GM21528 (cell line): ENCODE measurements at regions not wholly inside any gene's neighbourhood (a gene's known extent, or its start where the extent isn't known, plus 50 kb on each side); places are given as distances from the start of the nearest gene placed in this dataset.
"Not testable (repeated sequence)": the region's sequence is repeated elsewhere in the genome, so short reads cannot be mapped to it uniquely, and the experiment has no call there.

Source experiments
- ATAC-seq: cut with Tn5 transposase; IDR thresholded peaks from one replicate; pipeline ENCODE4 v1.9.1; 2021; ENCODE audit warnings: mild to moderate bottlenecking, moderate library complexity; ENCODE audit not compliant: unreplicated experiment, low FRiP score

DNA sequence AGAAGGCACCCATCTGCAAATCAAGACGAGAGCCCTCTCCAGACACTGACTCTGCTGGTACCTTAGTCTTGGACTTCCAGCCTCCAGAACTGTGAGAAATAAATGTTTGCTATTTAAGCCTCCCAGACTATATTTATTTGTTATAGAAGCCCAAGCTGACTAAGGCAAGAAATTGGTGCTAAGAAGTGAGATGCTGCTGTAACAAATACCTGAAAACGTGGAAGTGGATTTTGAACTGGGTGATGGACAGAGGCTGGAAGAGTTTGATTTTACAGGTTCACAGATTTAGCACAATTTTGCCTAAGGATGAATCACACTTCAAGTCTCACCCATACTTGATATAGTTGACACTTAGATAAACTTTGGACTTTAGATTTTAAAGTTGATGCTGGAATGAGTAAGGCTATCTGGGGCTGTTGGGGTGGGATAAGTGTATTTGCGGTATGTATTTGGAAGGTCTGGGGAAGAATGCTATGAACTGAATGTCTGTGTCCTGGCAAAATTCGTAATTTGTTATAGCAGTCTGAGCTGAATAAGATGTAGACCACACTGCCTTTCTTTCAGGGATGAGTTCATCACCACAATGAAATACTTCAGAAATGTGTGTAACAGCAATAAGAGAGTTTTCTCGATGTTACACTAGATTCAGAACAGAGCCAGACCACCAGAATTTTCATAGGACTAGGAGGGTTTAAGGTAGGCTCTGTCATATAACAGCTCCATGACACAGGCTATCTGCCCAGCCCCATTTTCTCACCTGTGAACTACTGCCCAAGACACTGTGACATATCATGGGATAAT is 120.5 kb upstream of the LMCD1 start:
- ATAC-seq = no peak

- no peak for ATAC-seq
Measured at GRCh38 chr3:8385848-8386620, 115.6 kb upstream of the LMCD1 start.

- no peak for ATAC-seq
Measured at GRCh38 chr3:8387571-8387970, 114.1 kb upstream of the LMCD1 start.

GRCh38 chr3:8399686-8400085 is 101.9 kb upstream of the LMCD1 start:
- no peak for ATAC-seq

- ATAC-seq = no peak
Measured at GRCh38 chr3:8400911-8401310, 100.7 kb upstream of the LMCD1 start.

GRCh38 chr3:8403996-8404395 is 97.6 kb upstream of the LMCD1 start:
- no peak for ATAC-seq

- no peak for ATAC-seq
Measured at GRCh38 chr3:8405144-8405543, 96.5 kb upstream of the LMCD1 start.

- no peak for ATAC-seq
Measured at GRCh38 chr3:8406479-8406878, 95.1 kb upstream of the LMCD1 start.

DNA sequence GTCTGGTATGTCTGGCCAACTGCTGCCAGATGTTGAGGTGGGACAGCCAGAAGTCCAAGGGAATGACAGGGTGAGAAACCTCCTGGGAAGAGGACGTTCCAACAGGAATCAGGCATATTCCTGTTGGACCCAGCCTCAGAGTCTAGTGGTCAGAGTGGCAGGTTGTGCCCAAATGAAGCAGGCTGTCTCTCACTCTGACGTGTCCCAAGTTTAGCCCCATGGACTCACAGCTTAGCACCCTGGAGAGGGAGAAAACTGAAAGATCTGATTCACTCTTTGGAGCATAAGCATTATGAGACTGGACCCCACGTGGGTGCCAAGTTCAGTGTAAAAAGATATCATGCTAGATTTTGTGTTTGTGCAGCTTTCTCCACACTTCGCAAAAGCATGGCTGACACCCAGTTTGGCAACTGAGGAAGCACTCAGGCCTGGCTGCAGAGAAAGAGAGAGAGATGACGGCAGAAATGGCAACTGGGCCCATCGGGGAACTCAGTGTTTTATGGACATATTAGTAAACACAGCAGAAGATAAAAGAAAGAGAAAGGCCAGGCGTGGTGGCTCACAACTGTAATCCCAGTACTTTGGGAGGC is 88.2 kb upstream of the LMCD1 start:
- ATAC-seq = no peak

GRCh38 chr3:8416965-8417364 is 84.7 kb upstream of the LMCD1 start:
- ATAC-seq = no peak

GRCh38 chr3:8420612-8421011 is 81.0 kb upstream of the LMCD1 start:
- ATAC-seq = no peak

DNA sequence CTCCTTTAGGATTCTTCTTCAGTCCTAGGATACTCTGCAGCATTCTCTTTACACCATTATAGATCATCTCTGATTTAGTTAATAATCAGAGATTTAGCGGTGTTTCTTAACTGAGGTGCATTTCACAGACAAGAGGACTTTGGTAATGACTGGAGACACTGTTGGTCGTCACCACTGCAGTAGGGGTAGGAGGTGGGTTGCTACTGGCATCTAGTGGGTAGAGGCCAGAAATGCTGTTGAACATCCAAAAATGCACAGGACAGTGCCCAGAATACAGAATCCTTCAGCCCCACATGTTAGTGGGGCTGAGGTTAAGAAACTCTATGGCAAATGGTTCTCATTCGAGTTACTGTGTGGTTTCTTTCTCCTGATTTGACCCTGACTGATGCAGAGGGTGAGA is 80.4 kb upstream of the LMCD1 start:
- no peak for ATAC-seq

DNA sequence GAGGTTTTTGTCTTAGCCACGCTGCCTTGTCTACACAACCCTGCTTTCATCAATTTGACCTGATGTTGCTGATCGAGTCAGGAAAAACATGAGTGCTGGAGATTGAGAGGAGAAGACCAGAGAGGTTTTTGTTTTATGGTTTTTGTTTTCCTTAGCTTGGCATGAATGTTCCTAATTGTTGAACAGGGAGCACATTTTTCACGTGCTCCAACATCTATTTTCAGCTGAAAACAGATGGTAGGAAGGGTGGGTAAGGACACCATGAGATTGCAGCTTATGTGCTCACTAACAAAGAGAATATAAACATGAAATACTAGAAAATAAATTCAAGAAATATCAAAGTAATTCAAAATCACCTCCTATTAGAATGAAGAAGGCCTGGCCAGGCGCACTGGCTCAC is 79.9 kb upstream of the LMCD1 start:
- ATAC-seq = no peak

GRCh38 chr3:8423307-8423706 is 78.3 kb upstream of the LMCD1 start:
- ATAC-seq = no peak

- ATAC-seq = no peak
Measured at GRCh38 chr3:8424281-8424680, 77.3 kb upstream of the LMCD1 start.

DNA sequence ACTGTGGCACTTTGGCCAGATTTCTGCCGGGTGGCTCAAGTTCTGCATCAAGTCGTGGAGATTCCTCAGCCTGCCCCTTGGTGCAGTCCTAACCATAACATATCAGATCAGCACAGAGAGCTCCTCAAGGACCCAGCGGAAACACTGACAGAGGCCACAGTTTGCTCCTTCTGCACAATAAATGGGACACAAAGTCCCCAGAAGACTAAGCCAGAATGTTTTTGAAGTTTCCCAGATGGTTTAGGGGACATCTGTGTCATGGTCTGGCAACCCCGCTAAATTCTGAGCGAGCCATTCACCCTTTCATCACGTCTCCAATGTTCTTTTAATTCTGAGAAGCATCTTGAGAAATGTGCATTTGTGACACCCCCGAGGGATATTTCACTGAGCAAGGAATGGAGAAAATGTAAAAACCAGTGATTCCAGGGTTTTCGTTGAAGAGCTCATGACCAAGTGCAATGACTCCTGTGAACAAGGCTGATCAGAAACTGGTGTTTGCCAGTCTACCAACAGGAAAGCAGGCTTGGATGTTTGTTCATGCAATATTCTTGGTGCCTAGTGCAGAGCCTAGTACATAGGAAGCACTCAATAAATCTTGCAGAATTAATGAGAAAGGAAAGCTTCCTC is 64.8 kb upstream of the LMCD1 start:
- ATAC-seq = no peak

DNA sequence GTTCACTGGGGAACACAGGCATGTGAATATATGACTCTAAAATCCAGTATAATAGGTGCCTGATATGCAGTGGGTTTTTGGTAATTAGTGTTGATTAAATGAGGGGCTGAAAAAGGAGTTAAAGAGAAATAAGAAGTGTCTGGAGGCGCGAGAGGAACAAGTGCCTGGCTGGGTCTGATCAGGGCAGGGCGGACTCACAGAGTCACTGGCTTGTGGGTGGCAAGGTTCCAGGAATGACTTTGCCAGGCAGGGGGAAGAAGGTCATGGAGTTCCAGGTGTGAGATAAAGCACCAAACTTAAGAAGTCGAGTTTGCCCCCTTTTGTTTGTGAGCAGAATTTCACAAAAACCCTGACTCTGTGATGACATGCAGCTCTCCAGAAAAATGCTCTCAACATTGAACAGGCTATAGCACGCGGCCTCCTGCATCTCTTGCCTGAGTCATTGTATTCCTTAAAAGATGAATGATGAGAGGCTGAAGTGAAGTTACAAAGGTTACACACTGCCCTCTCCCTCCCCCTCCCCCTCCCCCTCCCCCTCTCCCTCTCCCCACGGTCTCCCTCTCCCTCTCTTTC is 63.0 kb upstream of the LMCD1 start:
- no peak for ATAC-seq

DNA sequence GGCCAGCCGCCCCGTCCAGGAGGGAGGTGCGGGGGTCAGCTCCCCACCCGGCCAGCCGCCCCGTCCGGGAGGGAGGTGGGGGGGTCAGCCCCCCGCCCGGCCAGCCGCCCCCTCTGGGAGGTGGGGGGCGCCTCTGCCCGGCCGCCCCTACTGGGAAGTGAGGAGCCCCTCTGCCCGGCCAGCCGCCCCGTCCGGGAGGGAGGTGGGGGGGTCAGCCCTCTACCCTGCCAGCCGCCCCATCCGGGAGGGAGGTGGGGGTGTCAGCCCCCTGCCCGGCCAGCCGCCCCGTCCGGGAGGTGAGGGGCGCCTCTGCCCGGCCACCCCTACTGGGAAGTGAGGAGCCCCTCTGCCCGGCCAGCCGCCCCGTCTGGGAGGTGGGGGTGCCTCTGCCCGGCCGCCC is 61.5 kb upstream of the LMCD1 start:
- ATAC-seq = not testable (repeated sequence)

GRCh38 chr3:8441969-8442559 is 59.6 kb upstream of the LMCD1 start:
- no peak for ATAC-seq

DNA sequence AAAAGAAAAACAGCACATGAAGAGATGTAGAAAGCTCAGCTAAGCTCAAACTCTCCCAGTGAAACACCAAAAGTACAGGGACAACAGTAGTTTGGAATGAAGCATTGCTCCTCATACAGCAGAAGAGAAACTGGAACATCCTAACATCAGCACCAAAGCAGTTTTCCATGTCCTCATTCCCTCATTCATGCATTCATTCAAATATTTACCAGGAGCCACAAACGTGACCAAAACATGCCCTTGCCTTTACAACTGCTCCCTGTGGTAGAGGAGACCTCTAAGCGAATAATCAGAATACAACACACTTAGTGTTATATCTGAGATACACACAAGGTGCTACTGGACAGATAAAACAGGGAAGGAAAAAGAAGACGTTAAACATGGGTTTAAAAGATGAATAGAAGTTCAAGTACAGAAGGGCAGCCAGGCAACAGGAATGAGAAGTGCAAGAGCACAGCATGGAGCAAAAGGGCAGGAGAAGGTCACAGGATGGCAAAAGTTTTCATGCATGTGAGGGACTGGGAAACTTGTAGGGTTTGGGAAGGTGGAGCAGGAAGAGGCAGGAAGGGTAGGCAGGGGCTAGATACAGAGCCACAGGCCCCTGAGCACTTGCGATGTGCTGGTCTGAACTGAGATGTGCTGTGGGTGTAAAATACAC is 58.5 kb upstream of the LMCD1 start:
- no peak for ATAC-seq
